HUES6 (cell line): ENCODE measurements at regions not wholly inside any gene's neighbourhood (a gene's known extent, or its start where the extent isn't known, plus 50 kb on each side); places are given as distances from the start of the nearest gene placed in this dataset.
A peak's percentile ranks its signal among the peaks of the same experiment; 100 is the strongest.
"Not testable (repeated sequence)": the region's sequence is repeated elsewhere in the genome, so short reads cannot be mapped to it uniquely, and the experiment has no call there.

Experiments
- H3K27ac ChIP-seq: 2 replicates; pipeline ENCODE4 v1.7.0; 2013; ENCODE audit warnings: low read depth, mild to moderate bottlenecking, low read length, inconsistent platforms
- H3K27me3 ChIP-seq: 2 replicates; pipeline ENCODE4 v1.6.1; 2013; ENCODE audit warnings: low read length; ENCODE audit not compliant: control insufficient read depth, insufficient read depth
- H3K36me3 ChIP-seq: 2 replicates; pipeline ENCODE4 v1.6.1; 2013; ENCODE audit warnings: low read length; ENCODE audit not compliant: control insufficient read depth, insufficient read depth
- H3K4me1 ChIP-seq: 2 replicates; pipeline ENCODE4 v1.6.1; 2013; ENCODE audit warnings: low read length; ENCODE audit not compliant: control insufficient read depth, insufficient read depth
- H3K4me3 ChIP-seq: 2 replicates; pipeline ENCODE4 v1.5.1; 2013; ENCODE audit warnings: low read depth, low read length
- H3K9ac ChIP-seq: one replicate; pipeline ENCODE4 v1.6.1; 2013; ENCODE audit warnings: mild to moderate bottlenecking, low read length
- H3K9me3 ChIP-seq: 2 replicates; pipeline ENCODE4 v1.6.1; 2013; ENCODE audit warnings: low read depth, low read length; ENCODE audit not compliant: control insufficient read depth, insufficient read depth

DNA sequence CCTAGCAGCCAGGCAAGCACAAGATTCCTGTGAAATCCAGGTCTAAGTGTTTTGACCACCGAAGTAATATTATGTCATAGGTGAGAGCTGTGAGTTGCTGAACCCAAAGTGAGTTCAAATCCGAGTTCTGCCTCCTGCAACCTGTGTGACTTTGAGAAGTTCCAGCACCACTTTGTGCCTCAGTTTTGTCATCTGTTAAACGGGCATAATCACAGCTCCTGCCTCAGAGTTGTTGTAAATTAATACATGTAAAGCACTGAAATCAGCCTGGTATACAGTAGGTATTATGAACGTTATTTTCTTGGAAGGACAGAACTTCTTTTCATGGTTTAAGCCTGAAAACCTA is 152.5 kb upstream of the ALDH3B2 start:
- not testable (repeated sequence) for H3K9me3 ChIP-seq, H3K27ac ChIP-seq, H3K27me3 ChIP-seq, H3K36me3 ChIP-seq, H3K9ac ChIP-seq, H3K4me3 ChIP-seq
- peaks cover 14% of the 10 kb centered on the region; the same call in 1 of the 2 replicates for H3K4me1 ChIP-seq

DNA sequence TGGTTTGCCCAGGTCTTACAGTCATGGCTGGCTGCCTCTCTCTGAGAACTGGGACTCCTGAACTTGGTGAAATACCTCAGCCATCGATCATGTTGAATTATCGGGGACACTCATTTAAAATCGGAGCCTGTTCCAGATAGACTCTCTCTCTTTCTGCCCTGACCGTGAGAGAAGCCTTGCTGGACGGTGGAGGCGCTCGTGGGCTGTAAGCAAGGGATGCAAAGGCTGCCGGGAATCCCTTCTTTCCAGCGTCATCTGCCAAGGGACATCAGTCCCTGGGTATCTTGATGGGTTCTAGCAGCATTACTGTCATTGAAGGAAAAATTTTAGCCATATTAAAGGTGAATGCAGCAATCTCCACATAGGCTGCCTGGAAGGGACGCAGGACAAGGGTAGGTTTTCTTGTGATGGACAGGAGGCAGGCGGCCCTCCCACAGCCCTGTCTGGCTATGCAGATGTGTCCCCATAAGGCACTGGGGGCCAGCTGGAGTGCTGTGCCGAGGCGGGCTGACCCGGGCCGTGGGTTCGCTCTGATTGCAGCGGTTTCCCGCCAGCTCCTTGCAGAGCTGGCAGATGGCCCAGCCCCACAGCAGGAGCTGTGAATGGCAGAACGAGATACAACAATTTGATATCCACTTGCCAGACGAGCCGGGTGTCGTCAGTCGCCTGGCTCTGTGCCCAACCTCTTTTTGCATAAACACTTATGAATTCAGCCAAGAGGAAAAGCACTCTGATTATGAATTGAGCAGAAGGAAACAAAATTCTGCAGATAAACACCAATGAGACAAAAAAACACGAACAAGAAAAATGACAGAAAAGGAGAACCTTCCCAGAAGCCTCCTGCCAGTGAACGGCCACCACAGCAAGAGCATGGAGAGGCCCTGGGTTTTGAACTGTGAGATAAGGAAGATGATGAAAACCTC is 151.9 kb upstream of the ALDH3B2 start:
- not testable (repeated sequence) for H3K9ac ChIP-seq, H3K27me3 ChIP-seq, H3K27ac ChIP-seq, H3K9me3 ChIP-seq, H3K4me3 ChIP-seq, H3K36me3 ChIP-seq
- peaks cover 14% of the 10 kb centered on the region; the same call in 1 of the 2 replicates for H3K4me1 ChIP-seq

DNA sequence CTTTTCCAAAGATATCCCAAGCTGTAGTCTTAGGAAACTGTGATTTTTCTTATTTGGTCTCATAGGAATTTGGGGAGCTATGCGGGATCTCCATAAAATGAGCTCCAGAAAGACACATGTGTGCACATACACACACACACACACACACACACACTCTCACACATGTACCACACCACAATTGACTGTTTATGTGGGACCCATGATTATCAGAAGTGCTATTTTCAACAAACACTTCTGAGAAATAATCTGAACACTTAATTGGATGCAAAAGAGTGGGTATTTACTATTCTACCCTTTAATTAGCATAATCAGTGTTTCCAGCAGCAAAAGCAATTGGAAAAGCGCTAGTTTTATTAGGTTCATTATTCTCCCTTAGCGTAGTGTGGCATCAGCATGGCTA is 150.4 kb upstream of the ALDH3B2 start:
- not testable (repeated sequence) for H3K4me3 ChIP-seq, H3K9me3 ChIP-seq, H3K27me3 ChIP-seq, H3K36me3 ChIP-seq, H3K9ac ChIP-seq, H3K27ac ChIP-seq
- H3K4me1 ChIP-seq, result peaks cover 14% of the 10 kb centered on the region; the same call in 1 of the 2 replicates

GRCh38 chr11:67820081-67820480 is 145.7 kb upstream of the ALDH3B2 start:
- Histone ChIP-seq H3K27me3 (no peaks in the 10 kb centered on the region), H3K4me3 (no peak overlapping the region), H3K36me3 (no peaks in the 10 kb centered on the region)

DNA sequence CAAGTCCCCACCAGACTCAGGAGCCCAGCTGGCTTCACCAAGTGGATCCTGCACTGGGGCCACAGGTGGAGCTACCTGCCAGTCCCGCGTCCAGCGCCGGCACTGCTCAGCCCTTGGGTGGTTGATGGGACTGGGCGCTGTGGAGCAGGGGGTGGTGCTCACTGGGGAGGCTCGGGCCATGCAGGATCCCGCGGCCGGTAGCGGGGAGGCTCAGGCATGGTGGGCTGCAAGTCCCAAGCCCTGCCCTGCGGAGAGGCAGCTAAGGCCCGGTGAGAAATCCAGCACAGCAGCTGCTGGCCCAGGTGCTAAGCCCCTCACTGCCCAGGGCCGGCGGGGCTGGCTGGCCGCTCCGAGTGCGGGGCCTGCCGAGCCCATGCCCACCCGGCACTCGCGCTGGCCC is 143.1 kb upstream of the ALDH3B2 start:
- H3K27me3 ChIP-seq, H3K4me1 ChIP-seq: not testable (repeated sequence)

More at GRCh38 chr11:67820081-67820480, 145.7 kb upstream of the ALDH3B2 start:
- Histone ChIP-seq H3K9ac (no peak overlapping the region), H3K4me1 (peaks cover 1% of the 10 kb centered on the region; the same call in 1 of the 2 replicates), H3K27ac (no peak overlapping the region), H3K9me3 (0 out of 2 replicates have a peak, but pooled peaks cover 7% of the 10 kb centered on the region)

DNA sequence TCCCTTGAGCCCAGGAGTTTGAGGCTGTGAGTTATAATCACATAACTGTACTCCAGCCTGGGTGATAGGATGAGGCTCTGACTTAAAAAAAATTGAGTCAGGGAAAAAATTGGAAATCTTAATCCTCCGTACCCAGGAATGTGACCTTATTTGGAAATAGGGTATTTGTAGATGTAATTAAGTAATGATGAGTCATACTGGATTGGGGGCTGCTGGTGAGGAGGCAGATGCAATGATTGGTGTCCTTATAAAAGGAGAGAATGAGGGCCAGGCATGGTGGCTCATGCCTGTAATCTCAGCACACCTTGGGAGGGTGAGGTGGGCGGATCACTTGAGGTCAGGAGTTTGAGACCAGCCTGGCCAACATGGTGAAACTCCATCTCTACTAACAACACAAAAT is 134.9 kb upstream of the ALDH3B2 start:
- not testable (repeated sequence) for H3K4me3 ChIP-seq, H3K36me3 ChIP-seq, H3K4me1 ChIP-seq

More for the DNA sequence above, 143.1 kb upstream of the ALDH3B2 start:
- H3K9me3 ChIP-seq, H3K36me3 ChIP-seq, H3K9ac ChIP-seq, H3K27ac ChIP-seq, H3K4me3 ChIP-seq: not testable (repeated sequence)

GRCh38 chr11:67807896-67808295 is 133.5 kb upstream of the ALDH3B2 start:
- H3K36me3 ChIP-seq, H3K4me3 ChIP-seq, H3K4me1 ChIP-seq, H3K27me3 ChIP-seq, H3K9me3 ChIP-seq, H3K9ac ChIP-seq, H3K27ac ChIP-seq: not testable (repeated sequence)

More for the DNA sequence above, 134.9 kb upstream of the ALDH3B2 start:
- not testable (repeated sequence) for H3K9me3 ChIP-seq, H3K9ac ChIP-seq, H3K27me3 ChIP-seq, H3K27ac ChIP-seq

DNA sequence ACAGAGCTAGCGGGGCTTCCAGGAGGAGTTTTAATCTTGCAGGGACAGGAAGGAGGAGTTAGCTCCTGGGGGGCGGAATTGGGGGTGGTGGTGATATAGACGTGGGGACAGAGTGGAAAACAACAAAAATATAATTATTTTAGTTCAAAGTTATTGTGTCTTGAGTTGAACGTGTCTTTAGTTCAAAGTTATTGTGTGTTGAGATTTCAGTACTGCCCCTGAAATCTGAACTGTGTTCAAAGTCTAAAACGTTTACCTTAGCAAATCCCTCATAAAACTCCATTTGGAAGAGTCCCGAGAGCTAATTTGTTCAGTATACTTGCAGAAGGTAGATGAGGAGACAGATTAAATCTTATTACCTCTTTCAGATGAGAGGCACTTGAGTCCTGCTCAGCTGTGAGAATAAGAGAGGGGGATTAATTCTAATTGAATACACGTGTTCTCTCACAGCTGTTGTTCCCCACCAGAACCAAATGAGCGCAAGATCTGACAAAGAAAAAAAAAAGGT is 132.4 kb upstream of the ALDH3B2 start:
- not testable (repeated sequence) for H3K4me1 ChIP-seq, H3K27ac ChIP-seq, H3K9ac ChIP-seq, H3K36me3 ChIP-seq, H3K27me3 ChIP-seq, H3K9me3 ChIP-seq
- H3K4me3 ChIP-seq, result peak overlapping the region; percentile 66

DNA sequence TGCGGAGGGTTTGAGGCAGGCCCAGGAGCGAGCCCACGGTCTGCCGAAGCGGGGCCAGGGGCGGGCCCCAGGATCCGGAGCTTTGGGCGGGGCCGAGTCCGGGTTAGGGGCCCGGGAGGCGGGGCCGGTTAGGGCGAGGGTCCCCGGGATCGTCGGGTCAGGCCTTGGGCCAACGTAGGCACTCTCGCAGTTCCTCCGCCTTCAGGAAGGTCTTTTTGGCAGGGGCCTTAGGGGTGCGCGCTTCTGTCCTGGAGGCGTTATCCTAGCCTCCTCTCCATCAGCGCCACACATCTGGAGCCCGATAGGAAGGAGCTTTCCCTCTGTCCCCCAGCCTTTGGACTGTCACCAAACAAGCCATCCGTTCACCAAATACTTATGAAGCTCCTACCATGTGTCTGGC is 131.8 kb upstream of the ALDH3B2 start:
- not testable (repeated sequence) for H3K27ac ChIP-seq, H3K9me3 ChIP-seq, H3K36me3 ChIP-seq, H3K27me3 ChIP-seq, H3K4me1 ChIP-seq
- peak overlapping the region; percentile 66 for H3K4me3 ChIP-seq
- peak overlapping the region; percentile 3 for H3K9ac ChIP-seq

- H3K27me3 ChIP-seq, H3K36me3 ChIP-seq, H3K9me3 ChIP-seq, H3K4me1 ChIP-seq: not testable (repeated sequence)
- Histone ChIP-seq H3K9ac (peak overlapping the region; percentile 85), H3K27ac (peak overlapping the region; percentile 75; the same call in 1 of the 2 replicates), H3K4me3 (peak overlapping the region; percentile 76)
These were observed 131.1 kb upstream of the ALDH3B2 start for GRCh38 chr11:67805253-67806126.
